ENCODE measurements at regions not wholly inside any gene's neighbourhood (a gene's known extent, or its start where the extent isn't known, plus 50 kb on each side); places are given as distances from the start of the nearest gene placed in this dataset.
A peak's percentile ranks its signal among the peaks of the same experiment; 100 is the strongest.

DNA sequence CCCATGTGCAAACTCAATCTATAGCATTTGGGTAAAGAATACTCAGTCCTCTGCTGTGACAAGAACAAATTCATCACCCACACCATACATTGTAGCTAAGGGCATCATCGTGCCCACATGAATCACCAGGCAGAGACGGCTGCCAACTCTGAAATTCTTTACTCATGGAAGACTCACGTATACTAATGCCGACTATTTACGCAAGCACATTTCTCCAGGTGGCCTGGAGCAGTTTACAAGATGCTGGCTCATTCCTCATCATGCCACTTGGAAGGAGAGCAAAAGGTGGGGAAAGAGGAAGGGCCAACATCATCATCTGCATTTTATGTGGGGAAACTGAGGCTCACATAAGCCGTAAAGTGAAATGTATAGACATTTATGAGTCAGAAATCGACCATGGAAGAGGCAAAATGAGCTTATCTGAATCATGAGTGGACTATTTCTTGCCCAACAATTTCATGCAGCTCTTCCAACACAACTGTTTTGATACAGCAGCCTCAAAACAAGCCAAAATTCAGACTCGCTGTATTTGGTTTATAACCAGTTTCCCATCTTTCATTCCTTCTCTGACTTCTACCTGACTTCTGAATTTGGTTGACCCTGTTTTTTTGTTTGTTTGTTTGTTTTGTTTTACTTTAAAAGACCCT is 213.9 kb upstream of the SERP2 start:
- TF ChIP-seq, protein P1, sequence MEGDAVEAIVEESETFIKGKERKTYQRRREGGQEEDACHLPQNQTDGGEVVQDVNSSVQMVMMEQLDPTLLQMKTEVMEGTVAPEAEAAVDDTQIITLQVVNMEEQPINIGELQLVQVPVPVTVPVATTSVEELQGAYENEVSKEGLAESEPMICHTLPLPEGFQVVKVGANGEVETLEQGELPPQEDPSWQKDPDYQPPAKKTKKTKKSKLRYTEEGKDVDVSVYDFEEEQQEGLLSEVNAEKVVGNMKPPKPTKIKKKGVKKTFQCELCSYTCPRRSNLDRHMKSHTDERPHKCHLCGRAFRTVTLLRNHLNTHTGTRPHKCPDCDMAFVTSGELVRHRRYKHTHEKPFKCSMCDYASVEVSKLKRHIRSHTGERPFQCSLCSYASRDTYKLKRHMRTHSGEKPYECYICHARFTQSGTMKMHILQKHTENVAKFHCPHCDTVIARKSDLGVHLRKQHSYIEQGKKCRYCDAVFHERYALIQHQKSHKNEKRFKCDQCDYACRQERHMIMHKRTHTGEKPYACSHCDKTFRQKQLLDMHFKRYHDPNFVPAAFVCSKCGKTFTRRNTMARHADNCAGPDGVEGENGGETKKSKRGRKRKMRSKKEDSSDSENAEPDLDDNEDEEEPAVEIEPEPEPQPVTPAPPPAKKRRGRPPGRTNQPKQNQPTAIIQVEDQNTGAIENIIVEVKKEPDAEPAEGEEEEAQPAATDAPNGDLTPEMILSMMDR (IDR thresholded peaks at IDR 0.05 in 4 of 5, conservative IDR thresholded peaks at IDR 0.05 in 1 of 5): no peak
- no peak for TF ChIP-seq POLR2A (IDR thresholded peaks at IDR 0.05)
- H3K4me3 ChIP-seq: no peak overlapping the region
- H3K27ac ChIP-seq: peak overlapping the region; percentile 86 to 94 (median 92)
- DNase-seq: no peak
- H3K36me3 ChIP-seq: no peaks in the 10 kb centered on the region
- peaks cover 64 to 71% of the 10 kb centered on the region in 2 donors for H3K4me1 ChIP-seq
- ATAC-seq: no peak
- no peaks in the 10 kb centered on the region for H3K9me3 ChIP-seq
- no peaks in the 10 kb centered on the region for H3K27me3 ChIP-seq
- in situ Hi-C loops (cut with MboI; ENCODE audit: low sequenced_read_pairs in 4 of 4) (no loop called here), intact Hi-C loops (cut with DNase I; ENCODE audit: low total_unique reads) (loop anchor here (2.0 to 10.0 kb wide), 3 partner anchors 77 to 415 kb away; partner anchors contain the start of gene TSC22D1)

DNA sequence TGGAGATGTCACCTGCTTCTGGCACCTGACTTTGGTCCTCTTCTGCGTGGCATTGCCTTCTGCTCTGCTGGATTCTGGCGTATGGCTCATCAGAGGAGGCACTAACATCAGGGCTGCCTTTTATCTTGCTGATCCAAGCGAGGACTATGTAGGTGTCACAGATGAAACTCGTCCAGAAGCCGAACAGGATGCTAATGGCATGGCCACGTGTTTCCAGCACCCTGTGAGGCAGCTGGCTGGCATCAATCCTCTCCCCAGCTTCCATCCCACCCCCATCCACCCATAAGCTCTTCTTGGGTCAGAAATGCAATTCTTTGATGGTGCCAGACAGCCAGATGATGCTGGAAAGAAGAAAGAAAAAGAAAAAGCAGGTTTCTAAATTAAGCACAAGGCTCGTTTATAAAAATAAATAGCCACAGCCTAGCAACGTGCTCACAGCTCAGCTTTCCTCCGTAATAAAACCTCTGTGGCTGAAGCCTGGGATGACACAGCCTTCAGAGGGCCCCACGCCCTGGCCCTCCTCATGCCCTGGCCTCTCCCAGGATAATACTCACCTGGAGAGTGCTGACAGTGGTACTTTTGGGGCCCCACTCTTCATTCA is 212.9 kb upstream of the SERP2 start:
- Histone ChIP-seq H3K27ac (peak overlapping the region; percentile 86 to 94 (median 92)), H3K9me3 (no peaks in the 10 kb centered on the region), H3K4me1 (peaks cover 55 to 62% of the 10 kb centered on the region in 2 donors), H3K27me3 (no peaks in the 10 kb centered on the region), H3K4me3 (no peak overlapping the region), H3K36me3 (no peaks in the 10 kb centered on the region)
- DNase-seq: peak; percentile 57 to 58
- in situ Hi-C loops (cut with MboI; ENCODE audit: low sequenced_read_pairs in 4 of 4): no loop called here
- peak; percentile 15 to 38 for ATAC-seq
- intact Hi-C loops (cut with DNase I; ENCODE audit: low total_unique reads): no loop called here
- TF ChIP-seq, protein P1 (IDR thresholded peaks at IDR 0.05 in 4 of 5, conservative IDR thresholded peaks at IDR 0.05 in 1 of 5): no peak
- TF ChIP-seq POLR2A (IDR thresholded peaks at IDR 0.05): peak in 1 of 2 donors; percentile 20

DNA sequence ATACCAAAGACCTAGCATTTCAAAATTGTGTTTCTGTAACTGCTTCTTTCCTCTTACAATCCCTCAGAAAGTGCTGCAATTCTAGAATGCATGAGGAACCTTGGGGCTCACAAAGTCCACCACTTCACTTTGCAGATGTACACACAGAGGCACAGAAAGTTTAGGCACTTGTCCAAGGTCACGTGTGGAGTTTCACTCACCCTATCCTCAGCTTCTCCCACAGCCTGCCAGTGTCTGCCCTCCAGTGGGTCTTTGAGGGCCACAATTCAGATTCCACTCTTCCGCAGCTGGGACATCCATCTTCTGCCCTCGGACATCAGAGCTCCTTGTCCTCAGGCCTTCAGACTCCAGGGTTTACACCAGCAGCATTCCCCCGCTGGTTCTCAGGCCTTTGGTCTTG is 210.5 kb upstream of the SERP2 start:
- intact Hi-C loops (cut with DNase I; ENCODE audit: low total_unique reads) (no loop called here), in situ Hi-C loops (cut with MboI; ENCODE audit: low sequenced_read_pairs in 4 of 4) (no loop called here)
- H3K4me3 ChIP-seq: no peak overlapping the region
- no peaks in the 10 kb centered on the region for H3K27me3 ChIP-seq
- peaks cover 33 to 38% of the 10 kb centered on the region in 2 donors for H3K4me1 ChIP-seq
- H3K27ac ChIP-seq: no peak overlapping the region
- no peak for ATAC-seq
- no peaks in the 10 kb centered on the region for H3K9me3 ChIP-seq
- TF ChIP-seq, protein P1 (IDR thresholded peaks at IDR 0.05 in 4 of 5, conservative IDR thresholded peaks at IDR 0.05 in 1 of 5): no peak
- TF ChIP-seq POLR2A (IDR thresholded peaks at IDR 0.05): no peak
- no peaks in the 10 kb centered on the region for H3K36me3 ChIP-seq
- DNase-seq: no peak

DNA sequence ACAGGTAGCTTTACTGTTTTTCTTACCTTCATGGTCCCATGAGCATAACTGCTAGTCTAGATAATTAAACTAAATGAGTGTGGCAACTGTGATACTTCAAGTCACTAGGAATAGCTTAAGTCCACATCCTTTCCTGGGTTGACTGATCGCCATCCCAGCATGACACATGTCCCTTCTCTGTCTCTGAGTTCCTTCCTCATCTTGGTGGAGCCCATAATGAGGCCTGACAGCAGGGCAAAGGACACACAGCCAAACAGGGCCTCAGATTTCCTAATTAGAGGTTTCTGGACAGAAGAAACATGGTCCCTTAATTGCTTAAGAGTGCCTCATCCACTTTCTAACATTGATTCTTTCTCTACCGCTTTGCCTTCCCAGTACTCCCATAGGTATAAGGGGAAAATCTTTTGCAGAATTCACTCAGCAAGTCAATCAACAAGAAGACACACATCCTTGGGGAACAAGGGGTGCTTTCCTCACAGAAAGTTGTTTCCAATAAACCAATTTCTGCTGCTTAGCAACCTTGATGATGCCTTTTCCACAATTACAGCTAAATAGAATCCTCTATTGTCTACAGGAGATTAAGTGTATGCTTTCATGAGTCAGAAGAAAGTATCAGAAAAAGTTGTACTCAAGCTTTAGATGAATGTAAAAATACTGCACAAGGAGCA is 208.3 kb upstream of the SERP2 start:
- ATAC-seq: no peak
- Histone ChIP-seq H3K27ac (no peak overlapping the region), H3K4me3 (no peak overlapping the region), H3K9me3 (no peaks in the 10 kb centered on the region), H3K27me3 (no peaks in the 10 kb centered on the region), H3K36me3 (no peaks in the 10 kb centered on the region), H3K4me1 (peaks cover 11 to 16% of the 10 kb centered on the region in 2 donors)
- intact Hi-C loops (cut with DNase I; ENCODE audit: low total_unique reads) (no loop called here), in situ Hi-C loops (cut with MboI; ENCODE audit: low sequenced_read_pairs in 4 of 4) (no loop called here)
- DNase-seq: no peak
- TF ChIP-seq, protein P1 (IDR thresholded peaks at IDR 0.05 in 4 of 5, conservative IDR thresholded peaks at IDR 0.05 in 1 of 5): no peak
- no peak for TF ChIP-seq POLR2A (IDR thresholded peaks at IDR 0.05)
